HL-60/S4 treated with phorbol 12-myristate 13-acetate at 8.2 ng/mL for 4 days and 3 days (cell line): ENCODE measurements at regions not wholly inside any gene's neighbourhood (a gene's known extent, or its start where the extent isn't known, plus 50 kb on each side); places are given as distances from the start of the nearest gene placed in this dataset.

Experiments
- in situ Hi-C: fragments of 300-500 bp; cut with MboI; formaldehyde crosslinking; loops from 2 replicates; pipeline ENCODE4 v1.15.0; 2022; ENCODE audit warnings: low sequenced_read_pairs

- in situ Hi-C loops, result no loop called here
Observed at GRCh38 chr3:177944228-177944661, 592.0 kb upstream of the KCNMB2 start.

- in situ Hi-C loops, result no loop called here
Observed at GRCh38 chr3:177946048-177946447, 590.2 kb upstream of the KCNMB2 start.

- in situ Hi-C loops, result no loop called here
Observed at GRCh38 chr3:177946497-177946896, 589.7 kb upstream of the KCNMB2 start.

- in situ Hi-C loops, result no loop called here
Observed at GRCh38 chr3:177946936-177947335, 589.3 kb upstream of the KCNMB2 start.

GRCh38 chr3:177947901-177948300, 588.3 kb upstream of the KCNMB2 start:
- in situ Hi-C loops, result no loop called here

- in situ Hi-C loops, result no loop called here
Observed at GRCh38 chr3:177948716-177949425, 587.4 kb upstream of the KCNMB2 start.

- in situ Hi-C loops, result no loop called here
Observed at GRCh38 chr3:177959188-177959587, 577.0 kb upstream of the KCNMB2 start.

GRCh38 chr3:177960014-177960413, 576.2 kb upstream of the KCNMB2 start:
- in situ Hi-C loops, result no loop called here

GRCh38 chr3:177960722-177961121, 575.5 kb upstream of the KCNMB2 start:
- in situ Hi-C loops, result no loop called here

- in situ Hi-C loops, result no loop called here
Observed at GRCh38 chr3:177961784-177962183, 574.5 kb upstream of the KCNMB2 start.

- in situ Hi-C loops, result no loop called here
Observed at GRCh38 chr3:177966493-177966892, 569.7 kb upstream of the KCNMB2 start.

GRCh38 chr3:177968891-177969290, 567.3 kb upstream of the KCNMB2 start:
- in situ Hi-C loops, result no loop called here

- in situ Hi-C loops, result no loop called here
Observed at GRCh38 chr3:177973241-177973840, 562.9 kb upstream of the KCNMB2 start.

- in situ Hi-C loops, result no loop called here
Observed at GRCh38 chr3:177976241-177976640, 560.0 kb upstream of the KCNMB2 start.

GRCh38 chr3:177976866-177977265, 559.4 kb upstream of the KCNMB2 start:
- in situ Hi-C loops, result no loop called here

- in situ Hi-C loops, result no loop called here
Observed at GRCh38 chr3:177977381-177978158, 558.7 kb upstream of the KCNMB2 start.

- in situ Hi-C loops, result no loop called here
Observed at GRCh38 chr3:177978946-177979345, 557.3 kb upstream of the KCNMB2 start.

GRCh38 chr3:177979703-177980102, 556.5 kb upstream of the KCNMB2 start:
- in situ Hi-C loops, result no loop called here

GRCh38 chr3:177981576-177981975, 554.7 kb upstream of the KCNMB2 start:
- in situ Hi-C loops, result no loop called here

GRCh38 chr3:177982034-177982433, 554.2 kb upstream of the KCNMB2 start:
- in situ Hi-C loops, result no loop called here

GRCh38 chr3:177983320-177983719, 552.9 kb upstream of the KCNMB2 start:
- in situ Hi-C loops, result no loop called here
